H1 (cell line): ENCODE measurements at regions not wholly inside any gene's neighbourhood (a gene's known extent, or its start where the extent isn't known, plus 50 kb on each side); places are given as distances from the start of the nearest gene placed in this dataset.

Source experiments
- CTCF ChIA-PET: fragments of 300-600 bp; sonication (Branson Sonifier 250); formaldehyde crosslinking; loops from one replicate; lab custom pipeline; 2021; ENCODE audit not compliant: partially characterized antibody; lab: Charles Lee
- POLR2A ChIA-PET: fragments of 300-600 bp; sonication (Branson Sonifier 250); formaldehyde crosslinking; loops from one replicate; lab custom pipeline; 2021; ENCODE audit warnings: inconsistent platforms; ENCODE audit not compliant: partially characterized antibody; lab: Charles Lee
- DNase-seq, 2 experiments: peaks; one replicate each; pipeline versions ENCODE4 v3.0.0 to v3.0.0-alpha.2; 2010 to 2022; ENCODE audit warnings: low spot score in 2 of 2, low read depth in 1 of 2, mixed read lengths in 1 of 2
- FAIRE-seq: peaks from 2 replicates; lab custom pipeline; 2011; peaks lifted over from hg19 to GRCh38; lab: Jason Lieb, UNC
- H2AFZ ChIP-seq: 2 replicates; pipeline ENCODE4 v1.8.1; 2012; ENCODE audit warnings: low read length, inconsistent platforms
- H2AK5ac ChIP-seq: 2 replicates; pipeline ENCODE4 v1.6.1; 2013; ENCODE audit warnings: low read depth, low read length
- H2BK120ac ChIP-seq: replicated peaks from 2 replicates; pipeline ENCODE3; 2013; ENCODE audit warnings: low read depth, low read length, inconsistent platforms
- H2BK12ac ChIP-seq: 2 replicates; pipeline ENCODE4 v1.6.1; 2013; ENCODE audit warnings: low read depth, low read length
- H2BK15ac ChIP-seq: 2 replicates; pipeline ENCODE4 v1.6.1; 2013; ENCODE audit warnings: low read length
- H2BK20ac ChIP-seq: 2 replicates; pipeline ENCODE4 v1.6.1; 2013; ENCODE audit warnings: low read length
- H2BK5ac ChIP-seq: 2 replicates; pipeline ENCODE4 v1.6.1; 2013; ENCODE audit warnings: low read depth, low read length
- H3K14ac ChIP-seq: 2 replicates; pipeline ENCODE4 v1.6.1; 2013; ENCODE audit warnings: inconsistent platforms; ENCODE audit not compliant: insufficient read length
- H3K18ac ChIP-seq: 2 replicates; pipeline ENCODE4 v1.6.1; 2013; ENCODE audit warnings: low read length; ENCODE audit errors: extremely low read depth
- H3K23ac ChIP-seq: 2 replicates; pipeline ENCODE4 v1.6.1; 2013; ENCODE audit warnings: inconsistent platforms; ENCODE audit not compliant: insufficient read length
- H3K23me2 ChIP-seq: 2 replicates; pipeline ENCODE4 v1.6.1; 2013; ENCODE audit warnings: low read depth, low read length
- H3K27ac ChIP-seq: 2 replicates; pipeline ENCODE4 v1.6.1; 2011; ENCODE audit warnings: low read depth, low read length, inconsistent platforms
- H3K27me3 ChIP-seq, 4 experiments: replicated peaks in 1 of 4; 1 replicate in 1 of 4; 2 replicates in 3 of 4; pipeline versions ENCODE4 v1.6.1 to v1.8.1; 2011 to 2013; ENCODE audit warnings: low read length in 3 of 4, mild to moderate bottlenecking in 3 of 4, inconsistent platforms in 2 of 4, mixed read lengths in 2 of 4, moderate library complexity in 1 of 4; ENCODE audit not compliant: control insufficient read depth in 3 of 4, insufficient read depth in 3 of 4; ENCODE audit errors: extremely low read depth in 1 of 4
- H3K36me3 ChIP-seq, 4 experiments: 2 replicates each; pipeline versions ENCODE4 v1.6.1 to v1.8.1; 2011 to 2013; ENCODE audit warnings: mild to moderate bottlenecking in 4 of 4, low read length in 3 of 4, moderate library complexity in 2 of 4, control low read depth in 1 of 4, inconsistent platforms in 1 of 4; ENCODE audit not compliant: insufficient read depth in 4 of 4, control insufficient read depth in 2 of 4
- H3K4ac ChIP-seq: replicated peaks from 2 replicates; pipeline ENCODE3; 2013; ENCODE audit warnings: low read length, low read depth, mixed read lengths, inconsistent platforms; ENCODE audit not compliant: insufficient read length
- H3K4me1 ChIP-seq, 4 experiments: replicated peaks in 1 of 4; 1 replicate in 1 of 4; 2 replicates in 3 of 4; pipeline versions ENCODE4 v1.6.1 to v1.8.1; 2011 to 2013; ENCODE audit warnings: low read length in 3 of 4, inconsistent platforms in 2 of 4, mixed read lengths in 1 of 4; ENCODE audit not compliant: insufficient read depth in 4 of 4, control insufficient read depth in 3 of 4
- H3K4me2 ChIP-seq, 2 experiments: 2 replicates each; pipeline versions ENCODE4 v1.6.1 to v1.8.1; 2011 to 2013; ENCODE audit warnings: low read depth in 2 of 2, low read length in 2 of 2, control low read depth in 1 of 2, inconsistent platforms in 1 of 2, mild to moderate bottlenecking in 1 of 2; ENCODE audit not compliant: insufficient read depth in 1 of 2
- H3K4me3 ChIP-seq, 4 experiments: fragments of 200-600, 300-600 bp in 1 of 4; sonication (generic), shearing (Covaris generic), sonication (Bioruptor Twin) in 1 of 4; 2 replicates each; pipeline versions ENCODE4 v1.5.1 to v1.8.1; 2011 to 2016; ENCODE audit warnings: low read length in 4 of 4, low read depth in 3 of 4, control low read depth in 2 of 4, inconsistent platforms in 2 of 4, mild to moderate bottlenecking in 2 of 4, mixed read lengths in 1 of 4, moderate library complexity in 1 of 4; ENCODE audit not compliant: insufficient read depth in 2 of 4; ENCODE audit errors: extremely low read depth in 1 of 4
- H3K56ac ChIP-seq: replicated peaks from 2 replicates; pipeline ENCODE3; 2013; ENCODE audit warnings: low read depth, mild to moderate bottlenecking, mixed read lengths, low read length, inconsistent platforms; ENCODE audit not compliant: insufficient read length
- H3K79me1 ChIP-seq: 2 replicates; pipeline ENCODE4 v1.6.1; 2013; ENCODE audit warnings: low read depth, low read length, control low read depth
- H3K79me2 ChIP-seq, 2 experiments: 2 replicates each; pipeline versions ENCODE4 v1.6.1 to v1.8.1; 2012 to 2013; ENCODE audit warnings: low read length in 2 of 2, mild to moderate bottlenecking in 2 of 2, inconsistent platforms in 1 of 2; ENCODE audit not compliant: insufficient read depth in 2 of 2, control insufficient read depth in 1 of 2
- H3K9ac ChIP-seq, 4 experiments: replicated peaks in 1 of 4; 1 replicate in 1 of 4; 2 replicates in 3 of 4; pipeline versions ENCODE4 v1.6.1 to v1.8.1; 2011 to 2013; ENCODE audit warnings: low read depth in 3 of 4, low read length in 3 of 4, control low read depth in 2 of 4, mild to moderate bottlenecking in 2 of 4, moderate library complexity in 2 of 4, inconsistent platforms in 1 of 4; ENCODE audit errors: extremely low read depth in 1 of 4
- H3K9me3 ChIP-seq, 2 experiments: 2 replicates each; pipeline versions ENCODE4 v1.6.1 to v1.8.1; 2012 to 2013; ENCODE audit warnings: mild to moderate bottlenecking in 2 of 2, moderate library complexity in 2 of 2, control low read depth in 1 of 2, inconsistent platforms in 1 of 2, low read depth in 1 of 2, low read length in 1 of 2, mixed read lengths in 1 of 2; ENCODE audit not compliant: insufficient read depth in 2 of 2
- H4K20me1 ChIP-seq, 2 experiments: replicated peaks in 1 of 2; 2 replicates each; pipeline versions ENCODE3 to v1.8.1; 2011 to 2013; ENCODE audit warnings: inconsistent platforms in 2 of 2, low read length in 2 of 2, mild to moderate bottlenecking in 1 of 2; ENCODE audit not compliant: insufficient read depth in 2 of 2, control insufficient read depth in 1 of 2
- H4K5ac ChIP-seq: 2 replicates; pipeline ENCODE4 v1.6.1; 2013; ENCODE audit warnings: low read length, low read depth, mixed read lengths, inconsistent platforms; ENCODE audit not compliant: insufficient read length
- H4K8ac ChIP-seq: 2 replicates; pipeline ENCODE4 v1.8.0; 2013; ENCODE audit warnings: mild to moderate bottlenecking, moderate library complexity, low read length, inconsistent platforms; ENCODE audit not compliant: insufficient read depth; ENCODE audit errors: extremely low read depth
- H4K91ac ChIP-seq: replicated peaks from 2 replicates; pipeline ENCODE3; 2013; ENCODE audit warnings: low read length, mixed read lengths, inconsistent platforms; ENCODE audit not compliant: insufficient read length
- CHD1 ChIP-seq: IDR thresholded peaks from 2 replicates; pipeline ENCODE4 v1.6.1; 2012; ENCODE audit warnings: low read depth, low read length, improper control_type of control experiment
- EZH2 ChIP-seq: fragments of 200-600 bp; sonication (generic); IDR thresholded peaks from 2 replicates; pipeline ENCODE4 v1.7.1; 2012; ENCODE audit warnings: low read depth, mild to moderate bottlenecking, moderate library complexity, low read length, inconsistent platforms; ENCODE audit not compliant: severe bottlenecking
- JUN ChIP-seq: IDR thresholded peaks from 2 replicates; pipeline ENCODE4 v1.6.1; 2011; ENCODE audit warnings: low read depth, mild to moderate bottlenecking, improper control_type of control experiment, low read length
- JUND ChIP-seq: IDR thresholded peaks from 2 replicates; pipeline ENCODE4 v1.6.1; 2011; ENCODE audit warnings: mild to moderate bottlenecking, improper control_type of control experiment, low read length
- MAFK ChIP-seq: IDR thresholded peaks from 2 replicates; pipeline ENCODE4 v1.6.1; 2012; ENCODE audit warnings: low read depth, mild to moderate bottlenecking, improper control_type of control experiment, low read length
- NANOG ChIP-seq: IDR thresholded peaks from 2 replicates; pipeline ENCODE4 v1.6.1; 2011; ENCODE audit warnings: low read length, low read depth, mild to moderate bottlenecking, inconsistent platforms; ENCODE audit not compliant: insufficient read depth, poor library complexity, severe bottlenecking
- NRF1 ChIP-seq: IDR thresholded peaks from 2 replicates; pipeline ENCODE4 v1.6.1; 2011; ENCODE audit warnings: mild to moderate bottlenecking, low read depth, low read length, improper control_type of control experiment
- POLR2A ChIP-seq, 2 experiments: IDR thresholded peaks; 1 replicate in 1 of 2; 2 replicates in 1 of 2; pipeline ENCODE4 v1.6.1; 2011; ENCODE audit warnings: low read depth in 2 of 2, low read length in 2 of 2, mild to moderate bottlenecking in 2 of 2; ENCODE audit errors: control extremely low read depth in 1 of 2
- POU5F1 ChIP-seq: IDR thresholded peaks from 2 replicates; pipeline ENCODE4 v1.6.1; 2011; ENCODE audit warnings: low read depth, mild to moderate bottlenecking, low read length, moderate library complexity
- RNF2 ChIP-seq: fragments of 200-900, 300-1000 bp; sonication (generic); IDR thresholded peaks from 2 replicates; pipeline ENCODE4 v1.7.1; 2016; ENCODE audit warnings: borderline replicate concordance, low read depth, mild to moderate bottlenecking, antibody characterized with exemption, low read length; ENCODE audit not compliant: poor library complexity, severe bottlenecking; ENCODE audit errors: missing control alignments
- SAP30 ChIP-seq: fragments of 300-600 bp; sonication (generic); IDR thresholded peaks from 2 replicates; pipeline ENCODE4 v1.7.1; 2012; ENCODE audit warnings: low read length, moderate library complexity, mild to moderate bottlenecking, inconsistent platforms; ENCODE audit not compliant: insufficient read depth, insufficient replicate concordance
- SP4 ChIP-seq: IDR thresholded peaks from 2 replicates; pipeline ENCODE4 v1.6.1; 2012; ENCODE audit warnings: low read length, inconsistent platforms
- TAF7 ChIP-seq: optimal IDR thresholded peaks from 2 replicates; pipeline ENCODE3; 2011; ENCODE audit warnings: low read depth, mild to moderate bottlenecking, inconsistent platforms, low read length, moderate library complexity, borderline replicate concordance
- ZNF274 ChIP-seq: IDR thresholded peaks from 2 replicates; pipeline ENCODE4 v1.7.0; 2012; ENCODE audit warnings: low read length, borderline replicate concordance; ENCODE audit errors: extremely low read depth
- WGBS, 2 experiments: shearing (Covaris generic) in 1 of 2; methylation state at CpG; one replicate each; pipeline versions ENCODE4 v1.1.6 to v1.1.7; 2013 to 2015; ENCODE audit warnings: low lambda C conversion rate in 2 of 2, mixed read lengths in 2 of 2, inconsistent platforms in 1 of 2, low coverage in 1 of 2, missing lambda C conversion rate in 1 of 2; ENCODE audit not compliant: insufficient replicate concordance in 2 of 2, insufficient coverage in 1 of 2, insufficient read length in 1 of 2; ENCODE audit errors: extremely low coverage in 1 of 2, missing lambda C conversion rate in 1 of 2; 5-methylcytosine and 5-hydroxymethylcytosine counted together

GRCh38 chr13:33462109-33462508, 176.6 kb upstream of the STARD13 start (continued):
- TF ChIP-seq MAFK, result no peak

- DNase-seq, result no peak
- Histone ChIP-seq H3K23me2 (no peaks in the 10 kb centered on the region), H3K79me2 (no peaks in the 10 kb centered on the region), H3K4ac (no peak overlapping the region), H3K27me3 (no peaks in the 10 kb centered on the region), H2BK120ac (no peak overlapping the region), H4K20me1 (no peaks in the 10 kb centered on the region), H2AFZ (no peak overlapping the region), H3K4me2 (no peak overlapping the region), H2BK15ac (no peak overlapping the region), H4K8ac (no peak overlapping the region), H3K9me3 (no peaks in the 10 kb centered on the region), H3K23ac (no peak overlapping the region), H4K5ac (no peak overlapping the region), H2BK5ac (no peak overlapping the region), H2BK12ac (no peak overlapping the region), H2AK5ac (no peak overlapping the region), H3K36me3 (no peaks in the 10 kb centered on the region), H3K18ac (no peak overlapping the region), H2BK20ac (no peak overlapping the region), H3K56ac (no peak overlapping the region), H4K91ac (no peak overlapping the region), H3K9ac (no peak overlapping the region), H3K79me1 (no peaks in the 10 kb centered on the region), H3K14ac (no peak overlapping the region), H3K27ac (no peak overlapping the region), H3K4me3 (no peak overlapping the region), H3K4me1 (no peaks in the 10 kb centered on the region)
- WGBS, 2 experiments, result 100% methylated on average over 2 of the region's 2 CpGs; no CpG with 5 or more reads in 1 of the 2 experiments
- POLR2A ChIA-PET, result no interaction called here
- CTCF ChIA-PET, result no interaction called here
- FAIRE-seq, result no peak
- TF ChIP-seq ZNF274, result no peak
- TF ChIP-seq NRF1, result no peak
- TF ChIP-seq JUN, result no peak
- no peak for TF ChIP-seq SAP30
- TF ChIP-seq POLR2A (IDR thresholded peaks at IDR 0.05; ENCODE audit: control extremely low read depth in 1 of 2, low read depth in 2 of 2, low read length in 2 of 2), result no peak
- no peak for TF ChIP-seq JUND
- TF ChIP-seq CHD1, result no peak
- no peak for TF ChIP-seq EZH2
- TF ChIP-seq POU5F1, result no peak
- TF ChIP-seq NANOG, result no peak
- no peak for TF ChIP-seq TAF7
- TF ChIP-seq RNF2, result no peak
- TF ChIP-seq SP4, result no peak
Observed at GRCh38 chr13:33464345-33464744, 178.8 kb upstream of the STARD13 start.
